Astrocyte of the spinal cord (primary cell): ENCODE measurements at regions not wholly inside any gene's neighbourhood (a gene's known extent, or its start where the extent isn't known, plus 50 kb on each side); places are given as distances from the start of the nearest gene placed in this dataset.

Source experiments
- DNase-seq: peaks from one replicate; pipeline ENCODE4 v3.0.0; 2011; ENCODE audit warnings: low read depth, low spot score
- H3K4me3 ChIP-seq: 2 replicates; pipeline ENCODE4 v1.5.1; 2011; ENCODE audit warnings: low read depth, mild to moderate bottlenecking, low read length, moderate library complexity
- CTCF ChIP-seq: IDR thresholded peaks from 2 replicates; pipeline ENCODE4 v1.5.1; 2012; ENCODE audit warnings: low read depth, mild to moderate bottlenecking, low read length, inconsistent platforms
- in situ Hi-C: cut with HindIII; loops from 2 replicates; pipeline ENCODE4 v1.10.0; 2017; ENCODE audit warnings: low sequenced_read_pairs

- TF ChIP-seq CTCF = no peak
- in situ Hi-C loops = no loop called here
- no peak overlapping the region for H3K4me3 ChIP-seq
- no peak for DNase-seq
Measured at GRCh38 chr11:88042238-88042637, 133.0 kb downstream of the RAB38 start.

- no peak for DNase-seq
- TF ChIP-seq CTCF = no peak
- in situ Hi-C loops = no loop called here
- no peak overlapping the region for H3K4me3 ChIP-seq
Measured at GRCh38 chr11:88041679-88042078, 133.6 kb downstream of the RAB38 start.

GRCh38 chr11:88040148-88040496 lies 135.1 kb downstream of the RAB38 start:
- DNase-seq = no peak
- no peak overlapping the region for H3K4me3 ChIP-seq
- in situ Hi-C loops = no loop called here
- TF ChIP-seq CTCF = no peak

GRCh38 chr11:88039476-88040147 lies 135.6 kb downstream of the RAB38 start:
- in situ Hi-C loops = no loop called here
- no peak for DNase-seq

GRCh38 chr11:88038063-88038462 lies 137.2 kb downstream of the RAB38 start:
- in situ Hi-C loops = no loop called here
- no peak for DNase-seq
- no peak for TF ChIP-seq CTCF
- H3K4me3 ChIP-seq = no peak overlapping the region

More at GRCh38 chr11:88039476-88040147, 135.6 kb downstream of the RAB38 start:
- H3K4me3 ChIP-seq = no peak overlapping the region
- no peak for TF ChIP-seq CTCF

GRCh38 chr11:88036701-88037100 lies 138.5 kb downstream of the RAB38 start:
- DNase-seq = no peak
- no peak for TF ChIP-seq CTCF
- in situ Hi-C loops = no loop called here
- no peak overlapping the region for H3K4me3 ChIP-seq
